Dendritic cell treated with granulocyte-macrophage colony-stimulating factor and Interleukin-4, amounts not matched to agents 40 ng/mL and 50 ng/mL, for 4 days (primary cell): ENCODE measurements at regions not wholly inside any gene's neighbourhood (a gene's known extent, or its start where the extent isn't known, plus 50 kb on each side); places are given as distances from the start of the nearest gene placed in this dataset.

Experiments used
- H3K27ac Mint-ChIP-seq: one replicate; pipeline ENCODE4 v1.8.0; 2022; ENCODE audit warnings: mild to moderate bottlenecking, mixed read lengths
- H3K27me3 Mint-ChIP-seq: one replicate; pipeline ENCODE4 v1.8.0; 2022; ENCODE audit warnings: mild to moderate bottlenecking, mixed read lengths
- H3K36me3 Mint-ChIP-seq: one replicate; pipeline ENCODE4 v1.8.0; 2022; ENCODE audit warnings: low read depth, mixed read lengths
- H3K4me1 Mint-ChIP-seq: one replicate; pipeline ENCODE4 v1.8.0; 2022; ENCODE audit warnings: low read depth, mixed read lengths
- H3K4me3 Mint-ChIP-seq: one replicate; pipeline ENCODE4 v1.8.0; 2022; ENCODE audit warnings: mild to moderate bottlenecking, moderate library complexity, mixed read lengths
- H3K9me3 Mint-ChIP-seq: one replicate; pipeline ENCODE4 v1.8.0; 2022; ENCODE audit warnings: mixed read lengths
- intact Hi-C: fragments of 100-400 bp; cut with micrococcal nuclease; formaldehyde crosslinking; loops from one replicate; pipeline ENCODE4 v1.15.0; 2022

DNA sequence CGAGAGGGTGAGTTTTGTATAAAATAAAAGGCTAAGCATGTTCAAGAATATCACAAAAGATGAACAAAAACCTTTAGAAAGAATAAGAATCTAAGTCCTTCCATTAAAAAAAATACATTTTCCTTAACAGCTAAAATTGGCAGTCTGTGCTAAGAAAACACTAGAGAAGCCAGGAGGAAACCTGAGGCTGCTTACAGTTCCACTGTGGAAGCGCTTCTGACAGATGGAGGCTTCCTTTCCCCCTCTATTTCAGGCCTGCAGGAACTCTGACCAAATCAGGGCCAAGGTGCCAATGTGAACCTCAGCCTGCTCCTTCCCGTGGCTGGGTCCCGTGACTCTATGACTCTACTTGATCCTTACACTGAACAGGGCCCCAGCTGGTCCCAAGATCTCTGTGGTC is 108.1 kb upstream of the ARHGAP28 start:
- Mint-ChIP-seq H3K9me3 (peaks cover 15% of the 10 kb centered on the region), H3K4me3 (no peak overlapping the region), H3K4me1 (no peaks in the 10 kb centered on the region), H3K36me3 (no peaks in the 10 kb centered on the region), H3K27ac (no peak overlapping the region), H3K27me3 (no peaks in the 10 kb centered on the region)
- intact Hi-C loops = no loop called here

DNA sequence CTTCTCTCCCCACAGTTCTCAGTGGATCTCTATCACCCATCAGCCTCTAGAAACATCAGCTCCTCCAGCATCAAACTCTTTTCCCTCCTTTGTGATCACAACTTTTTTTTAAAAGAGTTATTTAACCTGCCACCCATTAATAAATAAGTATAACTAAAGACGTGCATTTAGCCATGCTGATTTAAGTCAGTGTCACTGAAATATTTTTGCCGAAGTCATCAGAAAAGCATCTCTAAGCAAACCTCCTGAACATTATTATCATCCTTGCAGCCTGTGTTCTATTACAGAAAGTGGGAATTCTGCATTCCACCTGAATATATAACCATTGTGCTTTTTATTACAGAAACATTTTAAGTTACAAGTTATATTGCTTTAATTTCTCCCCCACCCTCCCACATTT is 106.2 kb upstream of the ARHGAP28 start:
- Mint-ChIP-seq H3K4me3 (no peak overlapping the region), H3K9me3 (peaks cover 15% of the 10 kb centered on the region), H3K4me1 (no peaks in the 10 kb centered on the region), H3K27ac (no peak overlapping the region), H3K27me3 (no peaks in the 10 kb centered on the region), H3K36me3 (no peaks in the 10 kb centered on the region)
- intact Hi-C loops = no loop called here

- intact Hi-C loops = no loop called here
Observed at GRCh38 chr18:6624271-6624660, 105.2 kb upstream of the ARHGAP28 start.

GRCh38 chr18:6624661-6625311 is 104.7 kb upstream of the ARHGAP28 start:
- H3K4me3 Mint-ChIP-seq = no peak overlapping the region
- H3K36me3 Mint-ChIP-seq = no peaks in the 10 kb centered on the region
- H3K9me3 Mint-ChIP-seq = peaks cover 1% of the 10 kb centered on the region
- H3K27me3 Mint-ChIP-seq = no peaks in the 10 kb centered on the region
- intact Hi-C loops = no loop called here
- H3K27ac Mint-ChIP-seq = no peak overlapping the region
- H3K4me1 Mint-ChIP-seq = no peaks in the 10 kb centered on the region

More at GRCh38 chr18:6624271-6624660, 105.2 kb upstream of the ARHGAP28 start:
- no peaks in the 10 kb centered on the region for H3K4me1 Mint-ChIP-seq
- peaks cover 6% of the 10 kb centered on the region for H3K9me3 Mint-ChIP-seq
- no peaks in the 10 kb centered on the region for H3K27me3 Mint-ChIP-seq
- H3K36me3 Mint-ChIP-seq = no peaks in the 10 kb centered on the region
- no peak overlapping the region for H3K27ac Mint-ChIP-seq
- no peak overlapping the region for H3K4me3 Mint-ChIP-seq

DNA sequence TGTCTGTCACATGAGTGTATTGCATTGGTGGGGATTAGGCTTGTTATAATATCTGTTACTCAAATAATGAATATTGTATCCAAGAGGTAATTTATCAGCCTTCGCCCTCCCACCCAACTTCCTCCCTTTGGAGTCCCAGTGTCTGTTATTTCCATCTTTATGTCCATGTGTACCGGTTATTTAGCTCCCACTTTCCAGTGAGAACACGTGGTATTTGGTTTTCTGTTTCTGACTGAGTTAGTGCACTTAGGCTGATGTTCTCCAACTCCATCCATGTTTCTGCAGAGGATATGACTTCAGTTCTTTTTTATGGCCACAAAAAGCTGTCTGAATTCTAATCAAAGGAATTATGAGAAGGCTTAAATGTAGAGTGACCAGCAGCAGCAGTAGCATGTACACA is 104.0 kb upstream of the ARHGAP28 start:
- H3K27ac Mint-ChIP-seq = no peak overlapping the region
- intact Hi-C loops = no loop called here
- no peaks in the 10 kb centered on the region for H3K36me3 Mint-ChIP-seq
- no peak overlapping the region for H3K4me3 Mint-ChIP-seq
- no peaks in the 10 kb centered on the region for H3K9me3 Mint-ChIP-seq
- no peaks in the 10 kb centered on the region for H3K4me1 Mint-ChIP-seq
- H3K27me3 Mint-ChIP-seq = no peaks in the 10 kb centered on the region

DNA sequence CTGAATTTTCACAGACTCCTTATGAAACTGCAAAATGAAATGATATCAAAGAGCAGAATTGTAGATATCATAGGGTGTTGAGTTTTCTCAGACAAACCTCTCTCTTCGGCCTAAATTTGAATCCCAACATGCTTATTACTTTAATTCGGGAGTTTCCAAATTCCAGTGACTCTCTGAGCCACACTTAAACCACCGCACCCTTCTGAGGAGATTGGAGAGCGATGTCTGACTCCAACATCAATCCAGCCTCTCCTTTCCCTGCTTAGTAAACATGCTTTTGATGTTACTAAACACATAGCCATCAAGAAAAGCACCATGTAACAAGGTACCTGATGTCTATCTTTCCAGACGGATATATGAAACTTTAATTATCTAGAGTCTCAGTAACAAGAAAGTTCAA is 103.1 kb upstream of the ARHGAP28 start:
- Mint-ChIP-seq H3K27ac (no peak overlapping the region), H3K27me3 (no peaks in the 10 kb centered on the region), H3K36me3 (no peaks in the 10 kb centered on the region), H3K4me3 (no peak overlapping the region), H3K9me3 (no peaks in the 10 kb centered on the region), H3K4me1 (no peaks in the 10 kb centered on the region)
- intact Hi-C loops = no loop called here

- Mint-ChIP-seq H3K9me3 (no peaks in the 10 kb centered on the region), H3K4me3 (no peak overlapping the region), H3K27me3 (no peaks in the 10 kb centered on the region)
Observed at GRCh38 chr18:6627645-6628044, 101.9 kb upstream of the ARHGAP28 start.

GRCh38 chr18:6628187-6628586 is 101.3 kb upstream of the ARHGAP28 start:
- H3K9me3 Mint-ChIP-seq = no peaks in the 10 kb centered on the region
- H3K4me3 Mint-ChIP-seq = no peak overlapping the region
- no peaks in the 10 kb centered on the region for H3K36me3 Mint-ChIP-seq
- no peaks in the 10 kb centered on the region for H3K4me1 Mint-ChIP-seq
- intact Hi-C loops = no loop called here
- H3K27ac Mint-ChIP-seq = no peak overlapping the region
- H3K27me3 Mint-ChIP-seq = no peaks in the 10 kb centered on the region

More at GRCh38 chr18:6627645-6628044, 101.9 kb upstream of the ARHGAP28 start:
- Mint-ChIP-seq H3K4me1 (no peaks in the 10 kb centered on the region), H3K36me3 (no peaks in the 10 kb centered on the region), H3K27ac (no peak overlapping the region)
- intact Hi-C loops = no loop called here

GRCh38 chr18:6629635-6630140 is 99.8 kb upstream of the ARHGAP28 start:
- H3K9me3 Mint-ChIP-seq = no peaks in the 10 kb centered on the region
- no peak overlapping the region for H3K4me3 Mint-ChIP-seq
- intact Hi-C loops = no loop called here
- H3K27ac Mint-ChIP-seq = no peak overlapping the region
- H3K4me1 Mint-ChIP-seq = no peaks in the 10 kb centered on the region
- no peaks in the 10 kb centered on the region for H3K36me3 Mint-ChIP-seq
- H3K27me3 Mint-ChIP-seq = no peaks in the 10 kb centered on the region

DNA sequence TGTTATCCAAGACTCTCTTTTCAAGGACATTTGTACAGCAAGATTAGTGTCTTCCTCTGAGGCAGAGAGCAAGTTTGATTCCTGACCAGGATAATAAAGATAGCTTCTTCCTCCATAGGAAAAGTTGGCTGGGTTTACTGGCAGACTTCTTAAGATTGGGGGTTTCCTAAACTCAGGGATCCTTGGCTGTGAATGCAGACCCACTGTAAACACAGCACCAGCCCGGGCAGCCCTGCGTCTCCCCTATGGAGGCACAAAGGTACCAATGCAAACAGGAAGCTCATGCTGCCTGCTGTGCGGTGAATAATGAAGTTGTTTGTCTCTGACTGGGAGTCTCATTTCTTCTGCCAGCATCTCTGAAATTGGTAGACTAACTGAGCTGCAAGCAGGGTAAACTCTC is 96.2 kb upstream of the ARHGAP28 start:
- H3K4me1 Mint-ChIP-seq = no peaks in the 10 kb centered on the region
- no peak overlapping the region for H3K27ac Mint-ChIP-seq
- intact Hi-C loops = no loop called here
- H3K4me3 Mint-ChIP-seq = no peak overlapping the region
- no peaks in the 10 kb centered on the region for H3K36me3 Mint-ChIP-seq
- H3K9me3 Mint-ChIP-seq = no peaks in the 10 kb centered on the region
- no peaks in the 10 kb centered on the region for H3K27me3 Mint-ChIP-seq

- Mint-ChIP-seq H3K9me3 (no peaks in the 10 kb centered on the region), H3K27me3 (no peaks in the 10 kb centered on the region), H3K27ac (no peak overlapping the region), H3K4me3 (no peak overlapping the region), H3K36me3 (no peaks in the 10 kb centered on the region), H3K4me1 (no peaks in the 10 kb centered on the region)
- intact Hi-C loops = no loop called here
Observed at GRCh38 chr18:6636091-6636490, 93.4 kb upstream of the ARHGAP28 start.

- intact Hi-C loops = no loop called here
- Mint-ChIP-seq H3K4me3 (no peak overlapping the region), H3K36me3 (no peaks in the 10 kb centered on the region), H3K27me3 (no peaks in the 10 kb centered on the region), H3K4me1 (no peaks in the 10 kb centered on the region), H3K9me3 (no peaks in the 10 kb centered on the region), H3K27ac (no peak overlapping the region)
Observed at GRCh38 chr18:6638447-6638846, 91.1 kb upstream of the ARHGAP28 start.

DNA sequence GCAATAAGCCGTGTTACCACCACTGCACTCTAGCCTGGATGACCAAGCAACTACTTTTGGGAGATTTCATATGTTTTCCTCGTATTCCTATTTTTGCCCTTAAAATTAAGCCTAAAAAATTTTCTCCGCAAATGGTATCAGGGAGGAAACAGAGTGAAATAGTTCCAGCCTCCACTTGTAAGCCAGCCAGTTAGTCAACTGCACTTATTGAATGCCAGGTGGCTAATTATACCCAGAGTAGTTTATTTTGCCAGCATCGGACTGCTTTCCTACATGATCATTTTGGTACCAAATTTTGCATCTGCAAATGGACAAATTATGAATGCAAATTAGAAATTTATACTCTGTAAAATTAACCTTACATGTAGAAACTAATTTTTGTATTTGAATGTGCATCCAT is 90.2 kb upstream of the ARHGAP28 start:
- Mint-ChIP-seq H3K9me3 (no peaks in the 10 kb centered on the region), H3K4me3 (no peak overlapping the region), H3K27ac (no peak overlapping the region), H3K4me1 (no peaks in the 10 kb centered on the region), H3K27me3 (no peaks in the 10 kb centered on the region), H3K36me3 (no peaks in the 10 kb centered on the region)
- intact Hi-C loops = no loop called here

DNA sequence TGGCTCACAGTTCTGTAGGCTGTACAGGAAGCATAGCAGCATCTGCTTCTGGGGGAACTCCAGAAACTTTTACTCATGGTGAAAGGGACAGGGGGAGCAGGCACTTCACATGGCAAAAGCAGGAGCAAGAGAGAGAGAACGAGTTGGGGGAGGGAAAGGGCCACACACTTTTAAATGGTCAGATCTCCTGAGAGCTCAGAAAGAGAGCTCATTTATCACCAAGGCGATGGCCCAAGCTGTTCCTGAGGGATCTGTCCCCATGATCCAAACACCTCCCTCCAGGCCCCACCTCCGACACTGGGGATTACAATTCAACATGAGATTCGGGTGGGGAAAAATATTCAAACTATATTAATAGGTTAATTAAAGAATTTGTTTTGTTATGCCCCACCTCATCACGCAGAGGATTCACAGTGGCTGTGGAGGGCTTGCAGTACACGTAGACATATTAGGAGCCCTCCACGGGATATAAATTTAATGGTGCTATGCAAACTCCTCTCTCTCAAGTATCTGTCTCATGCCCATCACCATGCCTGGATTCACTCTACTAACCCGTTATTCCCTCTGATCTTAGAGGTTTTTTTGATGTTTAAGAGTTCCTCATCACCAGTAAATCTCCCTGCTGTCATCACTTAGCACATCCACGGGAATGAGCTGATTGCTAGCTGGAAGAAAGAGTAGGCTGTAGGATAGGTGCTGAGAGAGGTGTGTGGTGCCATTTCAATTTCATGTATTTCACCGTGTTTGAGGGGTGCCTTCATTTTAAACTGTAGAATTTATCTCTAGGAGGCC is 84.5 kb upstream of the ARHGAP28 start:
- no peak overlapping the region for H3K4me3 Mint-ChIP-seq
- H3K4me1 Mint-ChIP-seq = no peaks in the 10 kb centered on the region
- H3K27me3 Mint-ChIP-seq = no peaks in the 10 kb centered on the region
- peaks cover 24% of the 10 kb centered on the region for H3K9me3 Mint-ChIP-seq
- intact Hi-C loops = no loop called here
- no peak overlapping the region for H3K27ac Mint-ChIP-seq
- H3K36me3 Mint-ChIP-seq = no peaks in the 10 kb centered on the region
